SK-N-DZ (cell line): ENCODE measurements at regions not wholly inside any gene's neighbourhood (a gene's known extent, or its start where the extent isn't known, plus 50 kb on each side); places are given as distances from the start of the nearest gene placed in this dataset.
"Not testable (repeated sequence)": the region's sequence is repeated elsewhere in the genome, so short reads cannot be mapped to it uniquely, and the experiment has no call there.

ENCODE experiments used
- DNase-seq: peaks from one replicate; pipeline ENCODE4 v3.0.0-alpha.2; 2015; ENCODE audit warnings: low spot score

DNA sequence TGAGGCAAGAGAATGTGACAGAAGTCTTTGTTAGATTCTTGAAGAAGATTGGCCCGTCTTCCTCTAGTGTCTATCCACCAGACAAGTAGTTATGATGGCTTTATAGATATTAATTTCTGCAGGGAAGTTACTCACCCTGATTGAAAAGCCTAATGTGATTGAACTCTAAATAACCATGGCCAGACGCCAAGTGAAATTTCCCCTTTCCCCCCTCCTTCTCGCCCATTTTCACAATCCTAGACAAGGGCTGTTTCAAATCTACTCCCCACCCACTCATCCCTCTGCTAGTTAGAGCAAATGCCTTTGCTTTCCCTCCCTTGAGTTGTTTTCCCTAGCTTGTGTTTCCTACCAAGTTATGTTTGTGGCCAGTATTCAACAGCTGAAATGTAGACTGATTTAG lies 182.5 kb downstream of the TMEM167A start:
- peak; percentile 69 for DNase-seq

DNA sequence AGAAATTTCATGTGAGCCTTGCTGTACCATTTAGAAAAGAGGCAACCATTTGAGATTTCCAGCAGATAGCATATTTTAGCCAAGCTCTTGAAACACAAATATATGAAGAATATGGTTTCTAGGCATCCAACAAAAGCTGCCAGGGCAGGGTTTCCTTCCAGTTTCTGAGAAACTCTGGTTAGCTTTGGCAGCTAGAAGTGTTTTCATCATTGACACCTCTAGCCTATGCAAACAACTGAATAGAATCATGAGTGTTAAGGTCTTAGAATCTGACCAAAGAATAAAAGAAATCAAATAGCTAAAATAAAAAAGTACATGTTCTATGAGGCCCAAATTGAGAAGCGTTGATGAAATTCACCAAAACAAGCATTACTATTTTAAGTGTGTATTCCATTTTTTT lies 188.1 kb downstream of the TMEM167A start:
- DNase-seq: no peak

DNA sequence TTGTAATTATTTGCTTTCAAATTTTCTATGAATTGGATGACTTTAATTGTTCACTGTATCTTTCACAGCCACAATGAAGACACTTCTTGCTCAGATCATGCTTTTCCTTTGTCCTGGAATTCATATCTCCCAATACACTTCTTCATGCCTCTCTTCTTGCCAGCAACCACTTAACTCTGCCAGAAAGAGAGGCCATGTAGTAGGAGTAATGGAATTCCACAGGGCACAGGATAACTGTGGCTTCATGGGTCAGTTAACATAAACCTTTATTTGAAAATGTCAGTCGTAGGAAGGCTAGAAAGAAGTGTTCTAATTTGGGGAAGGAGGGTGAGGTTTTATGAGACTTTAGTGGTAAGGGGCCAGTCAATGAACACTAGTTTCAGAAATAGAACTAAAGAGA lies 190.3 kb downstream of the TMEM167A start:
- DNase-seq: no peak

DNA sequence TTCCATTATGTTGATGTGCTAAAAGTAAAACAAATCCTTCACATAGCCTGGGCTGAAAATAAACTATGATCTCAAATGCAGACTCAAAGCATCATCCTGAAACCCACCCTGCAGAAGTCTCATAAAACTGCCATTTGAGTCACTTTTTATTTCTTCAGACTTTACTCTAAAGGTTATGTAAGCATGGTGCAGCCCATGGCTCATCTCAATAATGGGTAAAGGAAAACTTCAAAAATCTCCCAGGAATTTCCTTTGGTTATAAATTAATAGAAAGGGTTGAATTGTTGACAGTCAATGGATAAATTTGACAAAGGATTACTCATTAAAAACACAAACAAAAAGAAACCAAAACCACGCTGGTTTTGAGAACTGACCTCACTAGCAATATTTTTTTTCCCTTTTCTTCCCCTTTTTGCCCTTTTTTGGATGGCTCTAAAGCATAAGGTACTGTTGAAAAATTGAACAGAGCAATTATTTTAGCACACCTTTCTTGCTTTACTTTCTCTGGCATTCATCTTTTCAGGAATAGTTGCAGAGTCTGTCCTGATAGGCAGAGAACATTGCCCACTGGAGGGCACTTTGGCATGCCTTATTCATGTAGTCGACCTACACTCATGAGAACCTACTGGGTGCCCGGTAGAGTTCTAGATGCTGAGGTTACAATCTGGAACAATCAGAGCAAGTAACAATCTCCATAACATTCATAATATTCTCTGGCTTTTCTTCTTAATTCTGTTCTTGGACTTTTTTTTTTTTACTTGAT lies 191.4 kb downstream of the TMEM167A start:
- no peak for DNase-seq

DNA sequence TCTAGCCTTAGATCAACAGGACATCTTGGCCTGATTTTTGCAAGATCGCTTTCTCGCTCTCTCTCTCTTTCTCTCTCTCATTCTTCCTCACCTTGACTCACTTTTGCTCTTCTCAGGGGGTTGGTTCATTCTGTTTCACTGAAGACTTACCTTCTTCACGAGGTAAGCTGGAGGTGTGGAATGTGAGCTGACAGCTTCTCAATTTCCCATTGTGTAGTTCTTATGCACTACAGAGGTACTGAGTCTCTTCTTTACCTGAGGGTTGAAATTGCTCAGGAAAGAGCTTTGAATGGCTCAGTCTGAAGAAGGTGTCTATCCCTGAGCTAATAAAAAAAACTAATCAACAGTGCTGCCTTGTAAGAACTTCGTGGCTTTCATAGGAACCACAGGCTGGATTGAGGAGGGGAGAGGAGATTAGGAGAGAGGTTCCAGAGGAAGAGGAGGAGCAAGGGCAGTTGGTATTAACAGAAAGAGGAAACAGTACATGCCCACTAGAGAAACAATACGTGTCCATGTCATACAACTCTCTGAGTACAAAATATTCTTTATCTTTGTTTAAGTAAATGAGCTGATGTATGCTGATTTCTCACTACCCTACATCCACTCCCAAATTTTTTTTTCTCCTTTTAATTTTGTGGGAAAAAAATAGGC lies 192.2 kb downstream of the TMEM167A start:
- no peak for DNase-seq

DNA sequence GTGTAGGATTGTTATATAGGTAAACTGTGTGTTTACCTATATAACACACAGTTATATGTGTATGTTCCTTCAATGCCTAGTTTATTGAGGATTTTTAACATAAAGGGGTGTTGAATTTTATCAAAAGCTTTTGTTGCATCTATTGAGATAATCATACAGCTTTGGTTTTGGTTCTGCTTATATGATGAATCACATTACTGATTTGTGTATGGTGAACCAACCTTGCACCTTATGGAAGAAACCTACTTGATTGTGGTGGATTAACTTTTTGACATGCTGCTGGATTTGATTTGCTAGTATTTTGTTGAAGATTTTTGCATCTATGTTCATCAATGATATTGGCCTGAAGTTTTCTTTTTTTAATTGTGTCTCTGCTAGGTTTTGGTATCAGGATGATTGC lies 194.9 kb downstream of the TMEM167A start:
- DNase-seq: no peak

DNA sequence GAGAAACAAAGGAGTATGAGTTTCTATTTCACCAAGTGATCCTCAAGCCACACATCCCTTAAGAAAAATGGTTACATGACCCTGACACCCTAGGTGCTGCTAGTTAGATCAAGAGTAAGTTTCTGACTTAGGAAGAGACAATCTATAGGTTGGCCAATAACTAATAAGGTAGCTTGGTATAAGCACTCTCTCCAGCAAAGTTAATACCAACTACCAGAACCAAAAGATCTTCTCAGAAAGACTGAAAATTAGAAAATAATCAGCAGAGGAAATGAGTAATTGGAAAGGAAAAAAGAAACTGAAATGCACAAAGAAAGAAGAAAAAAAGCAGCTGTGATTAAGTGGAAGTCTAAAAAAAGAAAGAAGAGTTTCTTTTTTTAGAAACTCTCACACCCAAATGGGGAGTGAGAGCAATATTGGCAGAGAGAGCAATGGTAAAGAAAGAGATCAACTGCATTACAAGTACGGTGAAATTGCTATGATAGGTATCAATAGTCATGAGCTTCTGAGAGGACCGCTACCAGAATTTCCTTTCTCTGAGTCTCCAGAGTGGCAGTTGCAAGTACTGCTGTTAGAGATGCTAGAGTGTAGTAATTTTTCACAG lies 195.5 kb downstream of the TMEM167A start:
- no peak for DNase-seq

DNA sequence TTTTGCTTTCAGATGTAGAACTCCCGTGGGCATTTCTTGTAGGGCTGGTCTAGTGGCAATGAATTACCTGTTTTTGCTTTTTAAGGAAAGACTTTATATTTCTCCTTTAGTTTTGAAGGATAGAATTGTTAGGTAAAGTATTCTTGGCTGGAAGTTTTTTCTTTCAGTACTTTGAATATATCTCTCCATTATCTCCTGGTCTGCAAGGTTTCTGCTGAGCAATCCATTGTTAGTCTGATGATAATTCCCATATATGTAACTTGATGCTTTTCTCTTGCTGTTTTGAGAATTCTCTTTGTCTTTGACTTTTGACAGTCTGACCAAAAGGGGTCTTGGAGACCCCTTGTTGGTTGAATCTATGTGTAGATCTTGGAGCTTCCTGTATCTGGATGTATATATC lies 198.1 kb downstream of the TMEM167A start:
- no peak for DNase-seq

DNA sequence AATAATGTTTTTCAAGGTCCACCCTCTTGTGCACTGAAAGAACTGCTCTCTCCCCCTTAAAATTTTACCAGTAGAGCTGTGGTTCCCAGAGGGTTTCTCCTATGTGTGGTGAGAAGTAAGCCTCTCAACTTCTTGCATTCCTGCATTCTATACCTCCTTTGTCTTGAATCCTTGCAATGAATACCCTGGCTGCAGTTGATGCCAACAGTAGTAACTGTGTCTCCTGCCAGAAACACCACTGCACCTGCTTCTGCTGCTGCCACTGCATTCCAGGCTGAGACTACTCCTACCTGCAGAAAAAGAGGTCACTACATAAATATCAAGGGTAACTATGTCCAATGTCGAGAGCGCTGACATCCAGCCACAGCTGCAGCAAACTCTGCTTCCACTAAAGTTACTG lies 203.7 kb downstream of the TMEM167A start:
- no peak for DNase-seq

DNA sequence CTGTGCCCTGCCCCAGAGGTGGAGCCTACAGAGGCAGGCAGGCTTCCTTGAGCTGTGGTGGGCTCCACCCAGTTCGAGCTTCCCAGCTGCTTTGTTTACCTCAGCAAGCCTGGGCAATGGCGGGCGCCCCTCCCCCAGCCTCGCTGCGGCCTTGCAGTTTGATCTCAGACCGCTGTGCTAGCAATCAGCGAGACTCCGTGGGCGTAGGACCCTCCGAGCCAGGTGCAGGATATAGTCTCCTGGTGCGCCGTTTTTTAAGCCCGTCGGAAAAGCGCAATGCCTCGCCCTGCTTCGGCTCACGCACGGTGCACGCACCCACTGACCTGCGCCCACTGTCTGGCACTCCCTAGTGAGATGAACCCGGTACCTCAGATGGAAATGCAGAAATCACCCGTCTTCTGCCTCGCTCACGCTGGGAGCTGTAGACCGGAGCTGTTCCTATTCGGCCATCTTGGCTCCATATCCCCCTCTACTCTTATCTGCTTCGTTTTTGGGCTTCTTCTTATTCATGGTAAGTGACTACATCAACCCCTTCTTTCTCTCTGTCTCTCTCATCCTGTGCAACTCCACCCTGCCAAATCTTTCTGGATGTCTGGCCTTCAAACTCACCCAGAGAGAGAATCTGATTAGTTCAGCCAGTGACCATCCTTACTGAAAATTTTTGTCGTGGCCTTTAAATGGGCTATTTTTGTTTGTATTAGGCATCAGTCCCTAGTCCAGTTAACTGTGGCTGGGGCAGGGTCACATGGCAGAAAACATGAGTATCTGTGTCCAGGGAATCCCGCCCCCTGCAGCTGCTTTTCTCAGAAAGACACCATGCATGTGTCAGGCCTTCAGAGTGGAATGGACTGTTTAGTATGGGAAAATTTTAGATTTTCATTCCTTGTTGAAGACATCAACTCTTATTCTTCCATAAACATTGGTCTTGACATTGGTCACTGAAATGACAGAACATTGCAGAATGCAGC lies 204.6 kb downstream of the TMEM167A start:
- not testable (repeated sequence) for DNase-seq

DNA sequence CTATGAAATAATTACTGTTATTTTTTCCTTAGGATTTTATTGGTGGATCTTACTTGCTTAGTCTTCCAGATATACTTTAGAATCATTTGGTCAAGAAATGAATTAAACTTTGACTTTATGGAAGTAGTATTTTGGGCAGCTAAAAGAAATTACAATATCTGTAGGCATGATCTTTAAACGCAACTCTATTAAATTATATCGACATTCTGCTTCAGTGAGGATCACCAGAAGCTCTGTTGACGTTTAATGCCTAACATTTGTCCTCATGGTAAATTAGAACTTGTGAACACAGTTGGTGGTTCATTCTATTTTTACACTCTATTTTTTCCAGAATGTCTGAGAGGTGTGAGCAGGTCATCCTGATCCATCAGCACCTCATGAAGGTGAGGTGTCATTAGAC lies 211.6 kb downstream of the TMEM167A start:
- DNase-seq: peak; percentile 58

DNA sequence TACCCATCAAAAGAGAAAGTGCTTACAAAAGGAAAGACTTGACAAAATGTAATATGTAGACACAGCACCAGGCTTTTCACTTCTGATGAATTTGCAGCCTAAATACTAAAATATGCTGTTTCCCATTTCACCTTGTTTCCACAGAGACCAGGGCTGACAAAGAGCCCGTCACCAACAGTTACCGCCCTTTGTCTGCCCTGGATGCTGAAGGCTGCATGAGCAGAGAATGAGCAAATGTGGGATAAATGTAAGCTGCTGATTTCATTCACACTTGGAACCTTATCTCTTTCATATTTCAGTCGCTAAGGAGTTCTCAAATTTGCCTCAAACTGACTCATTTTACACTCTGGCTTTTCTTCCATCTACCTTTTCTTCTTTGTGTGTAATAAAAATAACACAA lies 213.9 kb downstream of the TMEM167A start:
- DNase-seq: no peak

DNA sequence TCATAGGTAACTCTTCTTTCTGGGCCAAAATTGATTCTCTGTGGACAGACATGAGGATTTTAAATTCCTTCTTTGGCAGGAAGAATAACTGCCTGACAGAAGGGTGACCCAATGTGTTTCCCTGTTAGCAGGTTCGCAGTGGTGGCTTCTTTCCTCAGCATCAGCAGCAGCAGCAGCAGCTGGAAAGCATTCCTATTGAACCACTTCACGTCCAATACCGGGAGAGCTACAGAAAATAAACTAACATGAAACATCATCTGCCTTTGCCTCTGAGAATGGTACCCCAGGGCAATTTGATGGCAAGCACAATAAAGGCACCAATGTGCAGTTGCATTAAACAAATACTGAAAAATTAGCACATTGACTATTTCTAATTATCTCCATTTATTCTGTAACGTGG lies 214.5 kb downstream of the TMEM167A start:
- DNase-seq: no peak

DNA sequence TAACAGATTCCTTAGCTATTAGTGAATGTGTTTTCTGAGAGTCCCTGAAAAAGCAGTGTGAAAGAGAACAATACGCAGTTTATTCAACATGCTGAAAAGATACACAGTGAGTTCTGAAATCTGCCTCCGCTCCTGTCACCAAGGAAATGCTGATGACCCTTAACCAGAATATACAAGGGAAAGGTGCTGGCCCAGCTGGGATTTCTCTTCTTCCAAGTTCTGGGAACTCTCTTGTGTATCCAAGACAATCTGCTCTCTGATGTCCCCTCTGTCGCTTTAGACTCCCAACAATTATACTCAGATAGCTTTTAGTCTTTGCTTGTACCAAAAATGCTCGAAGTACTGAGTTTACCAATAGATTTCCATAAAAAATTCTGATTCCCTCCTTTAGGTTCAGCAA lies 214.9 kb downstream of the TMEM167A start:
- no peak for DNase-seq

DNA sequence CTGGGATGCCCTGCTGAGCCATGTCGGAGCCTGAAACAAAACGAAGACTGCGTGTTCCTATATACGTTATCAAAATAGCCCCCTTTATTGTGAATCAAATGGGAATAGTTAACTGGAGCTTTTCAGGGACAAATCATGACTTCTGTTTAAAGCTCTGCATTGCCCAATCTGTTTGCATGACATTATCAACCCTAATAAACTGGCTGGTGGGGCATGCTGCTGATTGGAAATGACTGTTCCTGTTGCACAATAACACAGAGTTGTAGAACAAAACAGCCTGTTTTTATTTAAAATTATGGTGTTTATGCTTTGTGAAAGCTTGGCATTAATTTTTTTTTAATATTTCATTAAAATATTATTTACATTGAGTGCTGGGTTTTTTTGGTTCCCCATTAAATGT lies 215.5 kb downstream of the TMEM167A start:
- no peak for DNase-seq

DNA sequence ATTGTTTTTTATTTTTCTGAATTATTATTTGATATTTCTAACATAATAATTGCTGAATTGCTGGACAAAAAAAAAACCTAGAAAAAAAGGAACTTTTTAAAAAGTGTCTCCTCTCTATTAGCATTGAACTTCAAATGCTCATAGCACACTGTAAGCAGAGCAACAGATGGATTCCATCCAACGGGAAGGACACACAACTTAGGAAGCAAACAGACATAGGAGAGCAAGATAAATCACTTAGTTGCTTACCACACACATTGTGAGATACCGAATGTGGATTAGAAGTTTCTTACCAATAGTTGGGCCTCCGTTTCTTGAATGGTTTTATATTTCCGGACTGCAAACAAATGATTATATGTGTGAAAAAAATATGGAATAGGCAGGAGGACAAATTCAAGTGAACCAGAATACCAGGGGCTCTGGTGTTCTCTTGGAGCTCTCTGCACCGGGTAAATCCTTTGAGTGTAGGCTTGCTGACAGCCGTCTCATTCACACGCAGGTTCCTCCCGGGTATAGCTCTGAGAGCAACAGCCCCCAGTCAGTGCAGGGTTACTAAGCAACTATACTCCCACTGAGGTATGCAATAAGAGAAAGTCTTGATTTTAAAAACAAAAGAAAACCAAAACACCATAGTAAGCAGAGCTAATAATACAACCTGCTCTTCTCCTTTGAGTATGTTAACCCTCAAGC lies 217.6 kb downstream of the TMEM167A start:
- DNase-seq: no peak

DNA sequence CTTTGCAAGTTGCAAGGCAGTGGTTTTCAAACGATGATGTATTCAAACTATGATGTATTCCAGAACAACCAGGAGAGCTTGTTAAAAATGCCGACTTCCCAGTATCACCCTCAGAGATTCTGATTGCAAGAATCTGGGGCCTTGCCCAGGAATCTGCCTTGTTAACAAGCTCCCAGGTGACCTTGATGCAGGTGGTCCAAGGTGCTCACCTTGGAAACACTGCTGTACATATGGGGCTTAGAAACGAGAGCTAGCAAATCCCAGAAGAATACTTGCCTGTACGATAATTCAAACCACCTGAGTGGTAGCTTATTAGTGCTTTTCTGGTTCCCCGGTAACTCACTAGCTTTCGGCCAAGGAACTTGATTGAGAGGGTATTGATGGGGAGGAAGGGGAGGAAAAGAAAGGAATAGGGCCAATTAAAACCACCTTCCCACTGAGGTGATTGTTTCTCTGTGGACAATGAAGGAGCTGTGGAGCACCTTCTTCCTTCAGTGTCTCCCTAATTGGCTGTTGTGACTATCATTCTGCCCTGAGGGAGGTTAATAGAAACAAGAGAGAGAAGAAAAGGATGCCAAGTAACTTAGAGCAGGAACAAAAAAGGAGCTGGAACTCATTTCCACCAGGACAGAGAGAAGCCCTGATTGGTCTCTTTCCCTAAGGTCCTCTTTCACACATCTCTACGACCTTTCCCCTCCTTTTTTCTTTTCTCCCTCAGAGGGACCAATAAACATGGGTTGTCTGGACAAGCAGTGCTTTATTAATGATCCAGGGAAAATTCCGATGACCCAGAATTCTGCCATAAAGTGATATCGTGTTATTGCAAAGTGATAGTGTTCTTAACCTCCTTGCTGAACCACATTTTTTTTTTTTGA lies 218.8 kb downstream of the TMEM167A start:
- no peak for DNase-seq

DNA sequence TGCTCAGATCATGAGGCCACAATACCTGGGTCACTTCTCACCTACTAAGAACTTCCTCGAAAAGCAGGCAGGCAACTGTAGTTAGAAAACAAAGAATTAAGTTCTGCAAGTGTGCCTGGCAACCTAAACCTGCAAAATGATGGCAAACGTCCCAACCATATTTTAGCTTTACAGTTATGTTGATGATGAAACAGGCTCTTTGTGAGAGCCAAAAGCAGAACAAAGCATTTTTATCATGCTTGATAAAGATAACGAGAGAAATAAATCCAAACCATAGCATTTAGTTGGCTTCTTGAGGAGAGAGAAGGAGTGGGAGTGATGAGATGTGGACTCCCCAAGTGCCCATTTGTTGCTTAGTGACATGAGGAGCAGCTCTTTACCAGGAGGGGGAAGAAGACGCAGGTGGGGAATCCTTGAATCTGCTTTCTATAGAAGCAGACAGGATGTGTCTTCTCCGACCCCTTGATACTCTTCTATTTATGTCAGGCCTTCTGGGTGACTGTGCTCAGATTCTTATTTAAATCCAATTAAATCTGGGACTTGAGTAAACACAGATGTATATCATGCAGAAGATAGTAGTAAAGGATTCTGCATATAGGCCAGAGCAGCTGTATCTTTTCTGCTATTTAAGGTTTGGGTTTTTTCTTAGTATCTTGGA lies 221.2 kb downstream of the TMEM167A start:
- DNase-seq: peak; percentile 86

DNA sequence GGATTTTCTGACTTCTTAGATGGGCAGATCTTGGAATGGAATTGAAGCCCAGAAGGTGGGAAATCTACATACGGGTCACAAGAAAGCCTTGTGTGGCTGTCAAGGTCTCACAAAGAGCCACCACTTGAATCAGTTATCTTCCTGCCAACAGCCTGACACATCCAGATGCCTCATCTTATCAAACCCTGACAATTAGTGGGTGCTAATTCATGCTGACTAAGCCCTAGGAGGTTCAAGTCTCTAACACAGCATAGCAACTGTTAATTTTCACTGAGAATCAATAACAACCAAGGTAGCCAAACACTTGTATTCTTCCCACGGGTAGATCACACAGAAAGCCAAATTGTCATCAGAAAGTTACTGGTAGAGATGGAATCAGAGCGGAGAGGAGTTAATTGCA lies 222.2 kb downstream of the TMEM167A start:
- DNase-seq: no peak

DNA sequence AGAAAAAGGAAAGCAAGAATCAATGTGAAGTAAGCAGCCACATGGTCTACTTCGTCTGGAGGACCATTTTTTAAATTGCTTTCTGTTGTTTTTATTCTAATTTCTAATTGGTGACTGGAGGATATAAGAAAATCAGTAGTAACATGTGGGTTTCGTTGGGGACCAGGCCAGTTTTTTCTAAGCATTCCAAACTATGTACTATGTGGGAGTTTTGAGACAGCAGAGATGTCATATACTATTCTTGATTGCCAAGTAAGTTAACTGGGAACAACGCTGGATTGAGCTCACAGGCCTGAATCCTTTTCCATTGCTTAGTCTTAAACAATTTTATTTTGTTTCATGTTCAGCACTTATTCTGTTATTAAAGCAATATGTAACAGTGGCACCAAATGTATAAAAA lies 225.7 kb downstream of the TMEM167A start:
- no peak for DNase-seq
